ENCODE measurements at regions not wholly inside any gene's neighbourhood (a gene's known extent, or its start where the extent isn't known, plus 50 kb on each side); places are given as distances from the start of the nearest gene placed in this dataset.

- intact Hi-C loops (cut with DNase I): no loop called here
- H3K4me1 ChIP-seq: no peaks in the 10 kb centered on the region
- no peak overlapping the region for H3K27ac ChIP-seq
- H3K9me3 ChIP-seq: no peaks in the 10 kb centered on the region
- no peak for TF ChIP-seq CTCF (IDR thresholded peaks at IDR 0.05)
- H3K36me3 ChIP-seq: no peaks in the 10 kb centered on the region
- DNase-seq: no peak
- H3K4me3 ChIP-seq: no peak overlapping the region
- H3K9ac ChIP-seq (ENCODE audit: low read depth in 2 of 2, low read length in 2 of 2): no peak overlapping the region
- no peaks in the 10 kb centered on the region for H3K27me3 ChIP-seq
These were observed 65.1 kb upstream of the PMEPA1 start for GRCh38 chr20:57774951-57775350.

DNA sequence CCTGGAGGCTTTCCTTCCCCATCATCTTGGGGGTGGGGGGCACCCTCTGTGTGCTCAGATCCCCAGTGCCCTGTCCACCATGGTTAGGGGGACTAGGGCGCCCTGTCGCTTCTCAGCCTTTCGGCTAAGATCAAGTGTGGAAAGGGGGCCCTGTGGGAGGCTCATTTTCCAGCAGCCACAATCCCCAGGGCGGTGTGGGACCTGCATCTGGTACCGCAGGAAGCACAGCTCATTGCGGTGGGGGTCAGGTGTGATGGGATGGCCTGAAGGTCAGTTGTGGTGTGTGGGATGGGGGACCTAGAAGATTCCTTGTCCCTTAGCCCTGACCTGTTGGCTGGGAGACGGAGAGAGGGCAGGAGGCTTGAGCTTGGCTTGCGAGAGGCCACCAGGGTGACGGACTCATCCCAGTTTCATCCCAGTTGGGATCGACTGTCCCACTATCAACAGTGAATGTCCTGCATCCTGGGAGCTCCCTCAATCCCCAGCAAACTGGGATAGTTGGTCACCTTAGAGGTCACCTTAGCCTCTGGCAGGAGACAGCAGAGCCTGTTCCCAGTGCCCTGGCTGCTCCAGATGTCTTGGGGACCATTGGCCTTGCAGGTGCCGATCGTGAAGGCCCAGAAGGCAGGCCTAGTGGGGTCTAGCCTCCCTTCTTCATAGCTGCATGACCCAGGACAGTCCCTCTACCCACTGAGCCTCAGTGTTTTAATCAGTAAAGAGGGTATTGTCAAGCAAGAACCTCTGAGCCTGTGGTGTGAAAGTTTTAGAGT, 64.5 kb upstream of the PMEPA1 start:
- Histone ChIP-seq H3K9me3 (no peaks in the 10 kb centered on the region), H3K27me3 (no peaks in the 10 kb centered on the region), H3K27ac (no peak overlapping the region), H3K4me1 (no peaks in the 10 kb centered on the region), H3K9ac (ENCODE audit: low read depth in 2 of 2, low read length in 2 of 2) (no peak overlapping the region), H3K36me3 (no peaks in the 10 kb centered on the region), H3K4me3 (no peak overlapping the region)
- no peak for DNase-seq
- intact Hi-C loops (cut with DNase I): no loop called here
- TF ChIP-seq CTCF (IDR thresholded peaks at IDR 0.05): no peak

GRCh38 chr20:57773059-57773815, 63.4 kb upstream of the PMEPA1 start:
- no peak for TF ChIP-seq CTCF (IDR thresholded peaks at IDR 0.05)
- no peak overlapping the region for H3K4me3 ChIP-seq
- intact Hi-C loops (cut with DNase I): no loop called here
- DNase-seq: no peak
- H3K9me3 ChIP-seq: no peaks in the 10 kb centered on the region
- no peaks in the 10 kb centered on the region for H3K27me3 ChIP-seq
- no peak overlapping the region for H3K9ac ChIP-seq (ENCODE audit: low read depth in 2 of 2, low read length in 2 of 2)
- H3K36me3 ChIP-seq: no peaks in the 10 kb centered on the region
- H3K4me1 ChIP-seq: no peaks in the 10 kb centered on the region
- H3K27ac ChIP-seq: no peak overlapping the region

DNA sequence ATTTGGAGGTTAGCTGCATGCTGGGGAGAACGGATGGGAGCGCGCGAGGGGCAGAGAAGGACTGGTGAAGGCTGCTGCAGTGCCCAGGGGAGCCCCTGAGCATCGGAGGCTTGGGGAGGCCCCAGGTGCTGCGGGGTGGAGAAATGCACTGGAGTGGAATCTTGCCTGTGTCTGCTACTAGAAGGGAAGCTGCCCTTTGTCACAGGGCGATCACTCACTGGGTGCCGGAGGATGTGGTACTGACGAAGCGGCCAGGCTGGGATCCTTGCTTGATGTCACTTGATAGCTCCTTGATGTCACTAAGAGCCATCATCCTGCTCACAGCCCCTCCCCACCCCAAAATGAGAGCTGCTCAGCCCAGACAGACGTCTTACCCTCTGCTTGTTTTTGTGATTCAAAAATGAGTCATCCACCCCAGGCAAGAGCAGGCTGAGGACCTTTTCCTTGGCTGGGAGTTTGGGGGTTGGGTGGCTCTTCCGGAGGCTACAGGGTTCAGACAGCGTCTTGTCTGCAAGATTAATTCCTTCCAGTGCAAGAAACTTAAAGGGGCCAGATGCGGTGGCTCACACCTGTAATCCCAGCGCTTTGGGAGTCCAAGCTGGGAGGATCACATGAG, 62.6 kb upstream of the PMEPA1 start:
- no peaks in the 10 kb centered on the region for H3K36me3 ChIP-seq
- no peak overlapping the region for H3K9ac ChIP-seq (ENCODE audit: low read depth in 2 of 2, low read length in 2 of 2)

More for the DNA sequence above, 62.6 kb upstream of the PMEPA1 start:
- TF ChIP-seq CTCF (IDR thresholded peaks at IDR 0.05): no peak
- no peaks in the 10 kb centered on the region for H3K4me1 ChIP-seq
- H3K27me3 ChIP-seq: no peaks in the 10 kb centered on the region
- intact Hi-C loops (cut with DNase I): no loop called here
- H3K27ac ChIP-seq: no peak overlapping the region
- H3K9me3 ChIP-seq: no peaks in the 10 kb centered on the region
- no peak for DNase-seq
- H3K4me3 ChIP-seq: no peak overlapping the region
